H9 (cell line): ENCODE measurements at regions not wholly inside any gene's neighbourhood (a gene's known extent, or its start where the extent isn't known, plus 50 kb on each side); places are given as distances from the start of the nearest gene placed in this dataset.

Source experiments
- DNase-seq: peaks from one replicate; pipeline ENCODE4 v3.0.0-alpha.2; 2017
- H2AFZ ChIP-seq: one replicate; pipeline ENCODE4 v1.6.1; 2013; ENCODE audit warnings: mild to moderate bottlenecking, low read length, control low read depth, moderate library complexity
- H2AK5ac ChIP-seq: 2 replicates; pipeline ENCODE4 v1.6.1; 2013; ENCODE audit warnings: low read length, control low read depth, mixed read lengths; ENCODE audit not compliant: insufficient read length
- H2BK120ac ChIP-seq: one replicate; pipeline ENCODE4 v1.6.1; 2013; ENCODE audit warnings: low read depth, mild to moderate bottlenecking, low read length, control low read depth, inconsistent platforms; ENCODE audit not compliant: poor library complexity, severe bottlenecking
- H2BK12ac ChIP-seq: 2 replicates; pipeline ENCODE4 v1.6.1; 2013; ENCODE audit warnings: low read length, control low read depth, mixed read lengths, low read depth; ENCODE audit not compliant: insufficient read length
- H2BK15ac ChIP-seq: 2 replicates; pipeline ENCODE4 v1.6.1; 2013; ENCODE audit warnings: low read depth, low read length, control low read depth
- H2BK20ac ChIP-seq: one replicate; pipeline ENCODE4 v1.6.1; 2013; ENCODE audit warnings: low read depth, mild to moderate bottlenecking, low read length, control low read depth, inconsistent platforms; ENCODE audit not compliant: poor library complexity, severe bottlenecking
- H2BK5ac ChIP-seq: 2 replicates; pipeline ENCODE4 v1.6.1; 2013; ENCODE audit warnings: low read length, control low read depth, mixed read lengths; ENCODE audit not compliant: insufficient read length
- H3K14ac ChIP-seq: 2 replicates; pipeline ENCODE4 v1.6.1; 2013; ENCODE audit warnings: low read length, control low read depth; ENCODE audit not compliant: insufficient read depth
- H3K18ac ChIP-seq: 2 replicates; pipeline ENCODE4 v1.6.1; 2013; ENCODE audit warnings: low read depth, mild to moderate bottlenecking, mixed read lengths, low read length, control low read depth; ENCODE audit not compliant: insufficient read length
- H3K23ac ChIP-seq: 2 replicates; pipeline ENCODE4 v1.6.1; 2013; ENCODE audit warnings: low read length, control low read depth, mixed read lengths, low read depth; ENCODE audit not compliant: insufficient read length
- H3K23me2 ChIP-seq: 2 replicates; pipeline ENCODE4 v1.6.1; 2013; ENCODE audit warnings: low read depth, mild to moderate bottlenecking, mixed read lengths, low read length, control low read depth; ENCODE audit not compliant: insufficient read length, poor library complexity, severe bottlenecking
- H3K27ac ChIP-seq: 2 replicates; pipeline ENCODE4 v1.5.1; 2013; ENCODE audit warnings: low read length, control low read depth, mixed read lengths, low read depth; ENCODE audit not compliant: insufficient read length
- H3K27me3 ChIP-seq: 2 replicates; pipeline ENCODE4 v1.6.1; 2013; ENCODE audit warnings: low read length, control low read depth, inconsistent platforms; ENCODE audit not compliant: insufficient read depth
- H3K4ac ChIP-seq: 2 replicates; pipeline ENCODE4 v1.6.1; 2013; ENCODE audit warnings: low read depth, mild to moderate bottlenecking, control low read depth, inconsistent platforms, low read length, moderate library complexity
- H3K4me1 ChIP-seq: 2 replicates; pipeline ENCODE4 v1.6.1; 2013; ENCODE audit warnings: low read length, control low read depth, inconsistent platforms; ENCODE audit not compliant: insufficient read depth
- H3K4me2 ChIP-seq: 2 replicates; pipeline ENCODE4 v1.6.1; 2013; ENCODE audit warnings: low read length, control low read depth, mixed read lengths; ENCODE audit not compliant: insufficient read length, insufficient read depth
- H3K56ac ChIP-seq: 2 replicates; pipeline ENCODE4 v1.6.1; 2013; ENCODE audit warnings: low read depth, mild to moderate bottlenecking, mixed read lengths, low read length, control low read depth; ENCODE audit not compliant: insufficient read length
- H3K79me1 ChIP-seq: 2 replicates; pipeline ENCODE4 v1.6.1; 2013; ENCODE audit warnings: low read depth, mild to moderate bottlenecking, moderate library complexity, low read length, control low read depth, inconsistent platforms; ENCODE audit not compliant: insufficient read depth, poor library complexity, severe bottlenecking
- H3K79me2 ChIP-seq: 2 replicates; pipeline ENCODE4 v1.6.1; 2013; ENCODE audit warnings: low read length, control low read depth, inconsistent platforms; ENCODE audit not compliant: insufficient read depth
- H3K9ac ChIP-seq: 2 replicates; pipeline ENCODE4 v1.6.1; 2013; ENCODE audit warnings: low read length, control low read depth, mixed read lengths; ENCODE audit not compliant: insufficient read length; ENCODE audit errors: extremely low read depth
- H3K9me3 ChIP-seq: one replicate; pipeline ENCODE4 v1.6.1; 2013; ENCODE audit warnings: low read depth, low read length, inconsistent platforms; ENCODE audit not compliant: control insufficient read depth
- H3T11ph ChIP-seq: one replicate; pipeline ENCODE4 v1.6.1; 2013; ENCODE audit warnings: mild to moderate bottlenecking, low read length, control low read depth, inconsistent platforms
- H4K20me1 ChIP-seq: one replicate; pipeline ENCODE4 v1.6.1; 2013; ENCODE audit not compliant: control insufficient read depth, insufficient read length, insufficient read depth
- H4K5ac ChIP-seq: 2 replicates; pipeline ENCODE4 v1.6.1; 2013; ENCODE audit warnings: low read depth, mild to moderate bottlenecking, mixed read lengths, low read length, control low read depth; ENCODE audit not compliant: insufficient read length
- H4K8ac ChIP-seq: replicated peaks from 2 replicates; pipeline ENCODE4 v1.6.1; 2013; ENCODE audit warnings: low read length, control low read depth, mixed read lengths, low read depth; ENCODE audit not compliant: insufficient read length
- H4K91ac ChIP-seq: 2 replicates; pipeline ENCODE4 v1.6.1; 2013; ENCODE audit warnings: low read depth, mild to moderate bottlenecking, moderate library complexity, mixed read lengths, low read length, control low read depth; ENCODE audit not compliant: insufficient read length
- H3K27ac Mint-ChIP-seq, 3 experiments: 2 replicates in 2 of 3; 3 replicates in 1 of 3; pipeline ENCODE4 v1.8.0; 2020 to 2021; ENCODE audit warnings: mixed read lengths in 3 of 3, mild to moderate bottlenecking in 1 of 3, moderate library complexity in 1 of 3
- H3K27me3 Mint-ChIP-seq: 2 replicates; pipeline ENCODE4 v1.8.0; 2021; ENCODE audit warnings: low read depth, mild to moderate bottlenecking, moderate library complexity, mixed read lengths
- H3K36me3 Mint-ChIP-seq, 3 experiments: 2 replicates in 2 of 3; 3 replicates in 1 of 3; pipeline ENCODE4 v1.8.0; 2020 to 2021; ENCODE audit warnings: low read depth in 3 of 3, mixed read lengths in 3 of 3; ENCODE audit not compliant: insufficient read depth in 1 of 3
- H3K4me1 Mint-ChIP-seq, 2 experiments: 2 replicates each; pipeline ENCODE4 v1.8.0; 2020; ENCODE audit warnings: mixed read lengths in 2 of 2
- H3K4me3 Mint-ChIP-seq, 2 experiments: 2 replicates in 1 of 2; 3 replicates in 1 of 2; pipeline ENCODE4 v1.8.0; 2020 to 2021; ENCODE audit warnings: mild to moderate bottlenecking in 2 of 2, mixed read lengths in 2 of 2, moderate library complexity in 1 of 2
- H3K9me3 Mint-ChIP-seq, 2 experiments: 2 replicates in 1 of 2; 3 replicates in 1 of 2; pipeline ENCODE4 v1.8.0; 2020; ENCODE audit warnings: mild to moderate bottlenecking in 2 of 2, mixed read lengths in 2 of 2, moderate library complexity in 1 of 2
- CTCF ChIP-seq: fragments of 200-600 bp; sonication (generic); conservative IDR thresholded peaks from 3 replicates; pipeline ENCODE4 v1.8.0; 2021; ENCODE audit warnings: antibody characterized with exemption, mild to moderate bottlenecking

GRCh38 chr5:119726544-119726943 is 97.2 kb downstream of the FAM170A start:
- Histone ChIP-seq H4K20me1 (no peaks in the 10 kb centered on the region), H2BK20ac (no peak overlapping the region), H3K9me3 (no peaks in the 10 kb centered on the region), H3K4me1 (no peaks in the 10 kb centered on the region), H3K4ac (no peak overlapping the region), H2BK120ac (no peak overlapping the region), H3T11ph (no peak overlapping the region), H2AK5ac (no peak overlapping the region), H2AFZ (no peak overlapping the region), H3K18ac (no peak overlapping the region), H4K8ac (no peak overlapping the region), H3K27me3 (no peaks in the 10 kb centered on the region), H3K14ac (no peak overlapping the region), H4K5ac (no peak overlapping the region), H2BK5ac (no peak overlapping the region), H3K23me2 (no peaks in the 10 kb centered on the region), H3K4me2 (no peak overlapping the region), H3K9ac (no peak overlapping the region), H4K91ac (no peak overlapping the region), H3K79me2 (no peaks in the 10 kb centered on the region), H3K56ac (no peak overlapping the region), H3K79me1 (no peaks in the 10 kb centered on the region), H3K23ac (no peak overlapping the region), H3K27ac (no peak overlapping the region), H2BK15ac (no peak overlapping the region), H2BK12ac (no peak overlapping the region)
- H3K4me3 Mint-ChIP-seq: no peak overlapping the region
- H3K9me3 Mint-ChIP-seq: peaks cover 18 to 20% of the 10 kb centered on the region in 2 experiments
- no peak for DNase-seq
- no peak overlapping the region for H3K27ac Mint-ChIP-seq
- H3K36me3 Mint-ChIP-seq: peaks cover 10 to 17% (median 10%) of the 10 kb centered on the region in 3 experiments
- no peak for TF ChIP-seq CTCF
- H3K27me3 Mint-ChIP-seq: no peaks in the 10 kb centered on the region
- no peaks in the 10 kb centered on the region for H3K4me1 Mint-ChIP-seq
